ENCODE measurements at regions not wholly inside any gene's neighbourhood (a gene's known extent, or its start where the extent isn't known, plus 50 kb on each side); places are given as distances from the start of the nearest gene placed in this dataset.

DNA sequence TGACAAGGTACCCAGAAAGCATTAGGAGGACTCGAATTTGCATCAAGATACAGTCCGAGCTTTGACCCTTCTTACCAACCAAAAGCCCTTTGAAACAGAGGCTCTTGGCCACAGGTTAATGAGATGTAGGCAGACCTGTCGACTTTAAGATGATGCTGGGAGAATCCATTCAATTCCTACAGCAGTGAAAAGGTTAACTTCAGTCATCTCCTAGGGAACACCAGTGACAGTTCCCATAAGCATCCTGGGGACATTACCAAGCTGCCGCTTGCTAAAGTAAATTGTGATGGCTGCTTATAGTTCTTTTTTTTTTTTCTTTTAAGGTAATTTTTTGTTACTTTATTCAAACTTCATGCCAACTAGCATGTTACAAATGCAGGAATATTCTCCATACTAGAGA, 379.3 kb downstream of the SOX11 start:
- no peak for DNase-seq

DNA sequence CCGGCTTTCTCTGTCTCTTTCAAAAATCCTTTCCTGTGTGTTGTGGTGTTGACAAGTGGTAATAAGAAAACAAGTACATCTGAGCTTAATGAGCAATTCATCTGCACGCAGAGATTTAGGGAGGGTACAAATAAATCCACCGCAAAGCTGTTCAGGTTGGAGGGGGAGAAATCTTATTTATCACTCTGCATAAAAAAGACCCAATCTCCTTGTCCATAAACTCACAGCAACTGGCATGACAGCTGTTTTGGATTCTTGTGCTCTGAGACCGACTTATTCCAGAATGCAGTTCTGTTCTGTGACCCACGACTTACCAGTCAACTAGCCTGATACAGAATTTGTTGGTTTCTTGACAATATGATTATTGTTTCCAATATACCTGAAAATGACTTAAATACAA, 380.1 kb downstream of the SOX11 start:
- no peak for DNase-seq

GRCh38 chr2:6072768-6073167, 380.6 kb downstream of the SOX11 start:
- no peak for DNase-seq

DNA sequence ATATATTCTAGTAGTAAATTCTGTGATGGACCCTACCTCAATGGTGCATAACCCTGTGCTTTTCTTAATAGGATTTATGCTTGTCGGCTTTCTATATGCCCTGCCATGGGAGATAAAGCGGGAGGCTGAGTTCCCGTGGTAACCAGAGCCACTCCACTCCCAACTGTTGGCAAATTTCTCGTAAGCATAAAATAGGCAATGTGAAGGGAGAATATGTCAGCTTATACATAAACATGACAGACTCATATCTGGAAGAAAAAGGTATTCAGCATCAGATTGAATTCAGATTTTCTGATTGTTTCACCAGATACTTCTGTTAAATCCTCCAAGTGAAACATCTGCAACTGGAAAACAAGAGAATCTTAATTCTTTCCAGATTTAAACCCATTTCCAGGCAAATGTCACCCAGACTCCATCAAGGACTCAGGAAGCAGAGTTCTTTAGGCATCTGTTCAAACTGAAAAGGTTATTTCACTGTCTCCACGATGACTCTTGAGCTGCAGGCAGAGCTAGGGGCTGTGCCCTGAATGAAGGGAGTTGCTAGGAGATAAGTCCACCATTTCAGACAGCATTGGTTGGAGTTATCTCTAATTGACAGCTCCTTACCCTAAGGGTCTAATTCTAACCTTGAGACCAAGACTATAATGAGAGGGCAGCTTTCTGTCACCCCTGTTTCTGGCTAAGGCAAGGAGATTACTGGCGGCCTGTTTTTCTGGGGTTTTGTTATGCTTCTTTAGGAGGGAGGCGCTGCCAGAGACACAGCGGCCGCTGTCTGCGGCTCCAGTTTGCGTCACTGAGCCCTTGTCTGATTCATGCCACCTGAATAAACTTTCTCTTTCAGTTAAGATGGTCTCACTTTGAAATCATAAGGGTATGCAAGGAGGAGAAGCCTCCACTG, 381.3 kb downstream of the SOX11 start:
- peak in 1 of 5 experiments; percentile 17 for DNase-seq

GRCh38 chr2:6074089-6074643, 382.0 kb downstream of the SOX11 start:
- DNase-seq = no peak

DNA sequence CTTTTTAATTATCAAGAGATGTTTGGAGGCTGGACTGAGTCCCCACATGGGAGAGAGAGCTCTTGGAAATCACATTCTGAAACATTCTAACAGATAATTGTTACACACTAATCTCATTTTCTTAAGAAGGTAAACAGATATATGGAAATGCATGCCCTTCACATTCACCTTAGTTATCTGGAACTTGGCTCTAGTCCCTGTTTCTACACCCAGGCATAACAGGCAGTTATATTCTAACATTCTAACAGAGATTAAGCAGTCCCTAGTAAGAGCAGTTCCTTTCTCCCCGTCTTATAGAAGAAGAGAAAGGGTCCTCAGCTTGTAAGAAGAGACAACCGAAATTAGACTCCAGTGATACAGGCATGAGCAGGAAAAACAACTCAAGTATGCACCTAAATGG, 385.4 kb downstream of the SOX11 start:
- DNase-seq = no peak

- DNase-seq = no peak
These were observed 386.2 kb downstream of the SOX11 start for GRCh38 chr2:6078414-6078813.

GRCh38 chr2:6079405-6079804, 387.2 kb downstream of the SOX11 start:
- DNase-seq = no peak

DNA sequence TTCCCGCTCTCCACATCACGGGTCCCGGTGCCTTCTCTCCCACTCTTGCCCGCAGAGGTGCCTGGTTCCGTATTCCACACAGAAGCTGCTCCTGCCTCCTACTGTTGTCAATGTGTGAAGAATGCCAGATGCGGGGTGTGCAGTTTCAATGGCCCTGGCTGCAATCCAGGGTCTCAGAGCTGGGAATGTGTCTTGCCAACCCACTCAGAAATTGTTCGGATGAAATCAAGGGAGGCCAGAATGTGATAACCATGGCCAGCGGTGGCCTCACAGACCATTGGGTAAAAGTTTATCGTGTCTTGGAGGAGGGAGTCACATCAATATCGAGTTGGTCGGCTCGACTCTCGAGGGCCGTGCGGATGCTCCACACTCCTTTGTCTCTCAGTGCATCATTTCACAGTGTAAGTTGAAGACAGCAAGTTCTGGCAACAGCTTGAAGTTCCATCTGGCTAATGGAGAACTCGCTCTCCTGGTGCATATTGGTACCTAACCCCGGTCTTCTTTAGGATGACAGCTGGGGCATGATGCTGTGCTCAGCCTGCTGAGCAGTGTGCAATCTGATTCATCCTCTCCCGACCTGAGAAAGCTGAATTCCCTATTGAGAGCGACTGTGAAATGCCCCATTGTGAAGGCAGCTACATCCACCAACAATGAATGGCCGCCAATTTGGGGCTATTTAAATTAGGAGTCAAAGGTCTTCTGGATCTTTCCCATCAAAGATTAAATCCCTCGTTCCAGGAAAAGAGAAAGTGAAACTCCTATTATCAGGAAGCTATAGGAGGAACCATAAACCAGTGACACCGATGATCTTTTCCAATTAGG, 389.0 kb downstream of the SOX11 start:
- no peak for DNase-seq

GRCh38 chr2:6081955-6082624, 389.9 kb downstream of the SOX11 start:
- no peak for DNase-seq

DNA sequence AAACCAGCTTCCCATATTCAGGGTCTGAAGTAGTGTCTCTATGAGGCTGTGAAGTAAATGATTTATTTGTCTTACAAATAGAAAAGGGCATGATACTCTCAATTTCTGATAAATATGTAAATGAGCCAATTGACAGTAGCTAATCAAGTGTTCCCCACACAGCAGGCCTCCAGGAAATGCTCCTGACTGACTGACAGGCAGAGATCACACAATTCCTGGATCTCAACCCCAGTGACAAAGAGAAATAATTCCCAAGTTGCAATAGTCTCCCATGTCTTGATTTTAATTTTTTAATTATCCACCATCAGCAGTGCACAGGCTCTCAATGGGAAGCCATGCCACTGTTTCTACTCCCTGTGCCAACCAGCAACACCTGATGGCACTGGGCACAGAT, 390.4 kb downstream of the SOX11 start:
- DNase-seq = no peak

DNA sequence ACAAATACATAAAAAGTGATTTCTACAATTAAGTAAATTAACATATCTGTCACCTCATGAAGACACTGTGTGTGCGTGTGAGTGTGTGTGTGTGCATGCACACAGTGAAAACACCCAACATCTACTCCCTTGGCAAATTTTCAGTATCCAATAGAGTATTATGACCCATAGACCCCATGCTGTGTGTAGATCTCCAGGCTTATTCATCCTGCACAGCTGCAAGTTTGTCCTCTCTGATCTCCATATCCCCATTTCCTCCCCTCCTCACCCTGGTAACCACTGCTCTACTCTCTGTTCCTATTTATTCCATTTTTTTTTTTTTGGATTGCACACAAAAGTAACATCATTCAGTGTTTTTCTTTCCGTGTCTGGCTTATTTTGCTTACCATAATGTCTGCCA, 391.0 kb downstream of the SOX11 start:
- DNase-seq = no peak

DNA sequence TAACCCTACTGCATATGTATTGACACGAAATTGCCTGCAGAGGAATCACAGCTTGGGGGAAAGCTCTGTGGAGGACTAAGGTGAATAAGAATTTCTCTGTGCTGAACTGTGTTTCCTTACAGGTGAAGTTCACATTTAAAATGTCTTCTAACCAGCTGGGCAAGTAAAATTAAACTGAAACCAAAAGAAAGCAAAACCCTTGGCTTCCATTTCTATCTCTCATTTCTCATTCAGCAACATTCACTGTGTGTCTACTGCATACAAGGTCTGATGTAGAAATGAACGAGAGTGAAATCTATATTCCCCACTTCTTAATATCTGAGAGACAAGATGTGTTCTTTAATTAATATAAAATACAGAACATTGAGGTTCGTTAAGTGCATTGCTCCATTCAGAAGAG, 397.3 kb downstream of the SOX11 start:
- DNase-seq = no peak

- no peak for DNase-seq
These were observed 411.2 kb downstream of the SOX11 start for GRCh38 chr2:6103372-6103771.

GRCh38 chr2:6103949-6104348, 411.8 kb downstream of the SOX11 start:
- DNase-seq = no peak

DNA sequence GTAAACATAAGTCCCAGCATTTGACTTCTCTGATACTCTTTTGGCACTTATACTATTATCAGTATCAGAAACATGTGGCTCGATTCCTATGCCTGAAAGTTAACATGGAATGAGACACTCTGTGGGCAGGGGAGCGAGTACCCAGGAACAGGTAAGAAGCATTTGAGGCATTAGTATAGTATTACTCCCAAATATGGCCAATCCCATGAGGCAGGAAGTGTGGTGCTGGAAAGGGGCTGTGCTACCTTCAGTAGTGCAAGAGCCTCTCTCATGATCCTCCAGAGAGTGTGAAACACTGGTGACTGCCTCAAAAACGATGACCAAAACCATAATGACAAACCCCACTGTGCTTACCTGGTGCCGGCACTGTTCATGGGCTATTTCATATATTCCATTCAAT, 415.1 kb downstream of the SOX11 start:
- DNase-seq = no peak

- no peak for DNase-seq
These were observed 417.6 kb downstream of the SOX11 start for GRCh38 chr2:6109831-6110230.

DNA sequence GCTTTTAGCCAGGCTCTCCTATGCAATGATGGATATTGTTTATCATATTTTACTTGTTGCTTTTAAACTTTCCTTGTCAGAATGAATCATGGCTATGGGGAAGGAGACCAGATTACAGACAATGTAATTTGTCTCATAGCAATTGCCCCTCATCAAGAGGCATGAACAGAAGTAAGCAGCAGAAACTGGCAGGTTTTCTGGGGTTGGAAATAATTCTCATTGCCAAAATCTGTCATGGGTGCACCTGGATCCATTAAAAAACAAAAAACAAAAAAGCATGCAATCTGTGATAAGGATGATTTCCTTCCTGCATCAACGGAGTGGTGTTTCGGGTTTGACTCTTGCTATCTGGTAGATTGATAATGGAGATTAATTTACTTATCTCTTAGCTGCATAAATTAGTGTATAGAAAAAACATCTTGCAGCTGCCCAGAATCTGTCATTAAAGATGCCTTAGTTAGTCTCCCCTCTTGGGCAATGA, 419.6 kb downstream of the SOX11 start:
- DNase-seq = no peak

GRCh38 chr2:6113786-6114185, 421.6 kb downstream of the SOX11 start:
- no peak for DNase-seq

- DNase-seq = no peak
These were observed 435.5 kb downstream of the SOX11 start for GRCh38 chr2:6127718-6128117.

DNA sequence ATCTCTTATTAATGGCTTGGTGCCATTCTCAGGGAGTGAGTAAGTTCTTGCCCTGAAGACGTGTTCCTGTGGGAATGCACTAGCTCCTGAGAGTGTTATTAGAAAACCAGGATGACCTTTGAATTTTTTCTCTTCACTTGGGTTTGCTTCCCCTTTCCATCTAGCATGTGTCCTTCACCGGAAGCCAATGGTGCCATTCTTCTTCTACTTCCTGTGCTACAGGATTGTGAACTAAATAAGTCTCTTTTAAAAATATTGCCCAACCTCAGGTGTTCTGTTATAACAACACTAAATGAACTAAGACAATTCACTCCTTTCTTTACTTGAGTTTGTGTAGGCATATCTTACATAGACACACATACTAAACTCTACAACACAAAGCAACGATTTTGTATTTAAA, 447.0 kb downstream of the SOX11 start:
- DNase-seq = no peak

DNA sequence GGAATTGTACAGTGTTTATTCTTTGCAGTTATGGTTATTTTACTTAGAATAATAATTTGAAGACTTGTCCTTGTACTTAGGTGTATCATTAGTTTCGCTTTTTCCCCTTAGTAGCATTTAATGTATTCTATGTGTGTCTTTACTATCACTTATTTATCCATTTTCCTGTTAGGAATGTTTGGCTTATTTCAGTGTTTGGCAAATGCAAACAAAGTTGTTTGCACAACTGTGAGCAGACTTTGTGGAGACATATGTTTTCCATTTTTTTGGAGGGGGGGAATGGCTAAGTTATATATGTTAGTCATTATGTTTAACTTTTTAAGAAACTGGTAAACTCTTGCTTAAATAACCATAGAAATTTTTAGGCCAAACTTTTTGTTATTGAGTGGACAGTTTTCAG, 447.7 kb downstream of the SOX11 start:
- DNase-seq = no peak

DNA sequence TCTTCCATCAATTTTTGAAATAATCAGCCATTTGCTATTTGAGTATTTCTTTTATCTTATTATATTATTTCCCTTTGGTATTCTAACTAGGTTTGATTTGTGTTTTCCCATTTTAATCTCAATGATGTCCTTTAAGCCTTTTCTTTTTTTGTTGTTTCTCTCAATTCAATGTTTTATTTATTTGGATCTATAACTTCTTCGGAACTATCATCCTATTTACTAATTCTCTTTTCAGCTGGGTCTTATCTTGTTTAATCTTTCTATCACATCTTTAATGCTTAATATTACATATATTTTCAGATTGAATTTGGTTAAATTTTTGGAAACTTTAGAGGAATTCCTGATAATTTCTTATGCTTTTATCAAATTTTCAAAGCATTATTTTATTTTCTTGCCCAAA, 448.3 kb downstream of the SOX11 start:
- DNase-seq = no peak
